Endometrium (tissue), 2 donors: ENCODE measurements at regions not wholly inside any gene's neighbourhood (a gene's known extent, or its start where the extent isn't known, plus 50 kb on each side); places are given as distances from the start of the nearest gene placed in this dataset.

Experiments
- FAIRE-seq: peaks from 2 replicates; lab custom pipeline; 2012; peaks lifted over from hg19 to GRCh38; lab: Jason Lieb, UNC
- donor health status: control.
- donor health status: control.

GRCh38 chr3:194805546-194805945, 119.9 kb downstream of the FAM43A start:
- no peak for FAIRE-seq

DNA sequence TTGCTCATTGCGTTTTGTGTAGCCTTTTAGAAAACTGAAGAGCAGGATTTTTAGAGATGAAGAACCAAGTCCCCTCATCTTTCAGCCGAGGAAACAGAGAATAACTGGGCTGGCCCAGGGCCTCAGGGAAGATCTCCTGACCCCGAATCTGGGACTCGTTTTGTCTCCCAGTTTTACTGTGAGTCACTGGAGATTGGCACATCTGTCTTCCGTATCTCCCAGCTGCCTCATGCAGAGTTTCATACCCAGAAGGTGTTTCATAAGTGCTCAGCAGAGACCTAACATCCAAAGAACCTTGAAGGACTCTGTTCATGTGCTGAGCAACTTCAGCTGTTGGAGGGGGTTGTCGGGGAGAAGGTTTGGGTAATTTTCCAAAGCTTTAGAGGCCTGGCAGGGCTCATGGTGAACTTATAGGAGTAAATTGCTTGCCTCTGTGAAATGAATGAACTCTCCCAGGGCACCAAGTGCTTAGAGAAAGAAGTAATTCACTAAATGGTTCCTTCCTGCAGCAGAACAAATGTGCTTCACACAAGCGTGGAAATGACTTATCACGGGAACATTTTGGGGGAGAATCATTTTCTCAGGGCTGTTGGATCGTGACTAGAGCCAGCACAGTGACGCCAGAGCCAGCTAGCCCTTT, 121.4 kb downstream of the FAM43A start:
- FAIRE-seq: no peak

GRCh38 chr3:194808640-194809097, 123.0 kb downstream of the FAM43A start:
- FAIRE-seq: no peak

- no peak for FAIRE-seq
These were observed 123.7 kb downstream of the FAM43A start for GRCh38 chr3:194809382-194809781.

GRCh38 chr3:194810076-194810475, 124.4 kb downstream of the FAM43A start:
- no peak for FAIRE-seq

- no peak for FAIRE-seq
These were observed 125.4 kb downstream of the FAM43A start for GRCh38 chr3:194811118-194811517.

GRCh38 chr3:194812176-194812575, 126.5 kb downstream of the FAM43A start:
- FAIRE-seq: no peak

GRCh38 chr3:194814878-194815357, 129.2 kb downstream of the FAM43A start:
- no peak for FAIRE-seq

DNA sequence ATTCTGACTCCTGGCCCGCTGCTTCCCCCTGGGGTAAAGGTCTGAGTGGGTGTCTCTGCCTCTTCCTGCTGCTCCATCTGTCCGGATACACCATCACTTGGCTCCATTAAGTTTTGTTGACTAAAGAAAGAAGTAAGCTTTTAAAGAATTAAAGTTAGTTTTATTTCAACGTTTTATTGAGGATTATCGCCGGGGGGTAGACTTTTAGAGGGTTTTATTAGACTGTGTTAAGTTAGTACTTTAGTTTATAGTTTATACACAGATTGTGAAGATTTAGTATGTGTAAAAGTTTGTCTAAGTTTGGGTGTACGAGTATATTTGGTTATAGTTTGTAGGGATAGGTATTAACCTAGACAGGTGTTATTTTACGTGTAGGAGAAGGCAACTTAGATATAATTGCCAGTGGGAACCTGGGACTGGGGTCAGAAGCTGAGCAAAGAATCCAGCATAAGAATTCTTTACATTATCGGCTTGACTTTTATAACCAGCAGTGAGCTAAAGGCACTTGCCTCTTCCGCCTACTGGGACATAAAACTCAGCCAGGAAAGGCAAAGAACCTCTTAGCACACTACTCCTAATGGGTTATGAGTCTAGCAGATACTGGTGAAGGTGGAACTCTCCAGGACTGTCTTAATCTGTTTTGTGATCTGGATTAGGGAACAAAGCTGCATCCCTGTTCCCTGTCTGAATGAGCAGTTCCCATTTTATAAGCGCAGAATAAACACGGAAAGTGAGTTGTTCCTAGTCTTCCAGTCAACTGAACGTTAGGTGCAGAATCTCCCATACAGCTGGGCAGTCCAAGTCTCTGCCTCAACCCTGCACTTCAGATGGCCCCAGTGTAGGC, 131.3 kb downstream of the FAM43A start:
- FAIRE-seq: no peak

GRCh38 chr3:194817592-194817930, 131.9 kb downstream of the FAM43A start:
- no peak for FAIRE-seq

DNA sequence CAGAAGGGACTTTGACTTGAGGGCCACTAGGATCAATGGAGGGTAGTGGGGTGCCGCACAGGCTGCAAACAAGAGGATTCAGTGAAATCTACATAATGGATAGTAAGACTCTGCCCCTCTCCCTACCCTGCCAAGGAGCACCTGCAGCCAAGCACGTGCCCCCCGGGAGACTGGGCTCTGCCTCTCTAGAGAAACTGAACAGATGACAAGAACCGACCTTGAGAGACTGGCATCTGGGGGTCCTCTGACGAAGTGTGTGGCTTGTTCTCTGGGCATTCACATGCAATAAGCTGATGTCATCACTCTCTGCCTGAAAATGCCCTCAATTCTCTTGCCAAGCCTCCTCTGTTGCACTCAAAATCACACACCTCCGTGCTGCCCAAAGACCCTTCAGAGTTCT, 132.3 kb downstream of the FAM43A start:
- FAIRE-seq: no peak

DNA sequence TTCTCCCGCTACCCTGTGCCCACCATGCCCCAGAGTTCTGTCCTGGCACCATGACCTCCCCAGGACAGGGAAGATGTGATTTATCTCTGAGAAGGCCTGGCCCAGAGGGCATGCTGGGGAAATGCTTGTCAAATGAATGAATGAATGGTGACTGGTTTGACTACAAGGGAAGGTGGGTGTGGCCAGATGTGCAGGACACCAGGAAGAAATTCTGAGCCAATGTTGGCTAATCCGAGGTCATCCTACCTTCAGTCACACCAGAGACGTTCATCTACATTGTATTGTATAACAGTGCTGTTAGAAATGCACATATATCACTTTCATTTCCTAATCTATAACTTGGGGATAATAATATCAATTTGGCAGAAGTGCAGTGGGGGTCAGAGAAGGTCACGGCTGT, 138.4 kb downstream of the FAM43A start:
- FAIRE-seq: no peak

- no peak for FAIRE-seq
These were observed 139.0 kb downstream of the FAM43A start for GRCh38 chr3:194824701-194825111.

DNA sequence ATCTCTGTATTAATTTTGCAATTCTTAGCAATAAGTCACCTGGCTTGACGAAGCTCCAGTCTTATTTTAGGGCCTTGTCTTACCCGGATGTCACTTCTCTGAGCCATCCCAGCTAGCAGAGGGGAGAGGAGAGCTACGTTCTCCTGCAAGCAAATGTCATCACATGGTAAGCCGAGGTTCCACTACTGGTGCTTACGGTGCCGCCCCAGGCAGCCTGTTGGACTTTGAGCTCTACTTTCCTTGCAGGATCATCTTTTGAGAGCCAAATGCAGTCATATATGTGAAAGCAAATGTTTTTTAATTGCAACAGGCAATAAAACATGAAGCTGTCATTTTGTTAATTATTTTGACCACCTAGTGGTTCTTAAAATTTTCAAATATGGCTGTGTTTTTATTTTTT, 140.9 kb downstream of the FAM43A start:
- FAIRE-seq: no peak

DNA sequence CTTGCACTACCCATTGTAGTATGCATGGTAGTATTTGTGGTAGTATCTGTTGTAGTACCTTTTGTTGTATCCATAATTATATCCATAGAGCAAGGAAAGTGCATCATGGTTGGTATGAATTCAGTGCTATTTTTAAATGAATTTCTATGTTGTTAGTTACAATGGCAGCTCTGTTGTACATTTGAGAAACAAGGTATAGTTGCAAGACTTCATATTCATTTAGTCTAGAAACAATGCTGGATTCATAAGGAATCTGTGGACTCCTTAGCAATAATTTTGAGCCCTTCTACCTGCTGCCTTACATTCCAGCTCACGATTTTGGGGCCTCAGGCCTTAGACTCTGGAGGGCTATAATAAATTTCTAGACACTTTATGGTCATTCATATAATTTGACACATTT, 141.8 kb downstream of the FAM43A start:
- no peak for FAIRE-seq

GRCh38 chr3:194828116-194828515, 142.4 kb downstream of the FAM43A start:
- FAIRE-seq: no peak

GRCh38 chr3:194828926-194829325, 143.2 kb downstream of the FAM43A start:
- no peak for FAIRE-seq

- FAIRE-seq: no peak
These were observed 144.7 kb downstream of the FAM43A start for GRCh38 chr3:194830401-194830800.

GRCh38 chr3:194830978-194831377, 145.3 kb downstream of the FAM43A start:
- FAIRE-seq: no peak

- FAIRE-seq: peak; percentile 51
These were observed 146.8 kb downstream of the FAM43A start for GRCh38 chr3:194832346-194833104.

DNA sequence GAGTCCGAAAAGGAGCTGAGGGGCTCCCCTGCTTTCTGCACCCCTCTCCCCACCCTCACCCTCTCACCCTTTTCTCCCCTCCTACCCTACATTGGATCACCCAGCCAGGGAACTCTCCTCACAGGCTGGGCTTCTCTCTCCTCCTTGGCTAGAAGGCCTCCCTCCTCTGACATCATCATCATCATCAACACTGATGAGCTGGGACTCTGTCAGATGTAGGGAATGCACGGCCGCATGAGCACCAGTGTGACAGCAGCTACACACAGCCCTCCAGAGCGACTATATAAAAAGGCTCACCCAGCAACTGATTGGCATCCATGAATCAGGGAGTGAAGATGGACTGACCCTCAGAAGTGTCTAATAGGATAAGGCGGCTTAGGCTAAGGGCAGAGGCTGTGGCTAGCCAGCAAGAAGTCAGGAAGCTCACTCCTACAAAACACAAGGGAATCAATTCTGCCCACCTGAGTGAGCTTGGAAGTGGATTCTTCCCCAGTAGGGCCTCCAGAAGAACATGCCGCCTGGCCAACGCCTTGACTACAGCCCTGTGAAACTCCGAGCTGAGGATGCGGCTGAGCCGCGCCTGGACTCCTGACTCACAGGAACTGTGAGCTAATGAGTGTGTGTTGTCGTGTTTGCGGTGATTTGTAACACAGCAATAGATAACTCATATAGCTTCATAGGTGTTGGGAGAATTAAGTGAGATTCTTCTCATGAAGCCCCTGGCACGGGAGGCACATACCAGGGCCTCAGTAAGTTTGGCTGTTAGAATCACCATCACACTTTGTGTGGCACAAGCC, 147.6 kb downstream of the FAM43A start:
- no peak for FAIRE-seq

DNA sequence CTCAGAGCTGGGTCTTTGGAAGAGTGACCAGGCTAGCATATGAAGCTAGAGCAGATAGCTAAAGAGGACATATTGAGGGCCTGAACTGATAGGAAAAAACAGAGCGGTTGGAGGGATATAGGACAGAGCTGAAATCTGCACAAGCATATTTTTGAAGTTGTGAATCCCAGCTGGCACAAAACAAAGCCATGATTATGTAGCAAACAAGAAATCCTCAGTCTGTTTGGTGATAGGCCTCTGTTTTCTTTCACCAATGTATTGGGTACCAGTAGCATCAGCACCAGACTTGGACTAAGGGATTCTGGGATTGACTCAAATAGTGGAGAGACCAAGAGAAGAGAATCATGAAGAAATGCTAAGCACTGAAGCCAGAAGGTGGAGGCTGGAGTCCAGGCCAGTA, 151.0 kb downstream of the FAM43A start:
- no peak for FAIRE-seq
